ENCODE measurements at regions not wholly inside any gene's neighbourhood (a gene's known extent, or its start where the extent isn't known, plus 50 kb on each side); places are given as distances from the start of the nearest gene placed in this dataset.

DNA sequence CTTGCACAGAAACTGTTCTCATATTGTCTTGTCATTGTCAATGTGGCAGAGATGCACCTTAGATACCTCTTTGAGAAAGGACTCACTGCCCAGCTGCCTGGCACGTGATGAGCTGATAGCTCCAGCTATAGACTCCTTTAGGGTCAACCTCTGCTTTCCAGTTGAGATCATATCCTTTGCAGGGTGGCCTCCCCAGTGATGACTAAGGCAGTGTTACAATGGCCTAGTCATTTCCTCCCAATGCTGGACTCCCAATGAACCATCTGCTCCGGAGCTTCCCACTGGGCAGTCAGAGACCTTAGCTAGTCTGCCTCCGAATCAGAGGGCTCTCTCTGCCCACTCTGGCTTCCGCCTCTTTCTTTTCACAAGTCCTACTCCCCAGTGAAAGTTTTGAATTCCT is 79.5 kb downstream of the CHRD start:
- TF ChIP-seq, protein P1, sequence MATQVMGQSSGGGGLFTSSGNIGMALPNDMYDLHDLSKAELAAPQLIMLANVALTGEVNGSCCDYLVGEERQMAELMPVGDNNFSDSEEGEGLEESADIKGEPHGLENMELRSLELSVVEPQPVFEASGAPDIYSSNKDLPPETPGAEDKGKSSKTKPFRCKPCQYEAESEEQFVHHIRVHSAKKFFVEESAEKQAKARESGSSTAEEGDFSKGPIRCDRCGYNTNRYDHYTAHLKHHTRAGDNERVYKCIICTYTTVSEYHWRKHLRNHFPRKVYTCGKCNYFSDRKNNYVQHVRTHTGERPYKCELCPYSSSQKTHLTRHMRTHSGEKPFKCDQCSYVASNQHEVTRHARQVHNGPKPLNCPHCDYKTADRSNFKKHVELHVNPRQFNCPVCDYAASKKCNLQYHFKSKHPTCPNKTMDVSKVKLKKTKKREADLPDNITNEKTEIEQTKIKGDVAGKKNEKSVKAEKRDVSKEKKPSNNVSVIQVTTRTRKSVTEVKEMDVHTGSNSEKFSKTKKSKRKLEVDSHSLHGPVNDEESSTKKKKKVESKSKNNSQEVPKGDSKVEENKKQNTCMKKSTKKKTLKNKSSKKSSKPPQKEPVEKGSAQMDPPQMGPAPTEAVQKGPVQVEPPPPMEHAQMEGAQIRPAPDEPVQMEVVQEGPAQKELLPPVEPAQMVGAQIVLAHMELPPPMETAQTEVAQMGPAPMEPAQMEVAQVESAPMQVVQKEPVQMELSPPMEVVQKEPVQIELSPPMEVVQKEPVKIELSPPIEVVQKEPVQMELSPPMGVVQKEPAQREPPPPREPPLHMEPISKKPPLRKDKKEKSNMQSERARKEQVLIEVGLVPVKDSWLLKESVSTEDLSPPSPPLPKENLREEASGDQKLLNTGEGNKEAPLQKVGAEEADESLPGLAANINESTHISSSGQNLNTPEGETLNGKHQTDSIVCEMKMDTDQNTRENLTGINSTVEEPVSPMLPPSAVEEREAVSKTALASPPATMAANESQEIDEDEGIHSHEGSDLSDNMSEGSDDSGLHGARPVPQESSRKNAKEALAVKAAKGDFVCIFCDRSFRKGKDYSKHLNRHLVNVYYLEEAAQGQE (IDR thresholded peaks at IDR 0.05; ENCODE audit: insufficient read depth in 1 of 2, low read depth in 2 of 2, low read length in 1 of 2): no peak
- TF ChIP-seq, protein P2, sequence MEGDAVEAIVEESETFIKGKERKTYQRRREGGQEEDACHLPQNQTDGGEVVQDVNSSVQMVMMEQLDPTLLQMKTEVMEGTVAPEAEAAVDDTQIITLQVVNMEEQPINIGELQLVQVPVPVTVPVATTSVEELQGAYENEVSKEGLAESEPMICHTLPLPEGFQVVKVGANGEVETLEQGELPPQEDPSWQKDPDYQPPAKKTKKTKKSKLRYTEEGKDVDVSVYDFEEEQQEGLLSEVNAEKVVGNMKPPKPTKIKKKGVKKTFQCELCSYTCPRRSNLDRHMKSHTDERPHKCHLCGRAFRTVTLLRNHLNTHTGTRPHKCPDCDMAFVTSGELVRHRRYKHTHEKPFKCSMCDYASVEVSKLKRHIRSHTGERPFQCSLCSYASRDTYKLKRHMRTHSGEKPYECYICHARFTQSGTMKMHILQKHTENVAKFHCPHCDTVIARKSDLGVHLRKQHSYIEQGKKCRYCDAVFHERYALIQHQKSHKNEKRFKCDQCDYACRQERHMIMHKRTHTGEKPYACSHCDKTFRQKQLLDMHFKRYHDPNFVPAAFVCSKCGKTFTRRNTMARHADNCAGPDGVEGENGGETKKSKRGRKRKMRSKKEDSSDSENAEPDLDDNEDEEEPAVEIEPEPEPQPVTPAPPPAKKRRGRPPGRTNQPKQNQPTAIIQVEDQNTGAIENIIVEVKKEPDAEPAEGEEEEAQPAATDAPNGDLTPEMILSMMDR (IDR thresholded peaks at IDR 0.05): no peak
